Thymus (tissue), 11 donors: ENCODE measurements at regions not wholly inside any gene's neighbourhood (a gene's known extent, or its start where the extent isn't known, plus 50 kb on each side); places are given as distances from the start of the nearest gene placed in this dataset.
A peak's percentile ranks its signal among the peaks of the same experiment; 100 is the strongest.
"Not testable (repeated sequence)": the region's sequence is repeated elsewhere in the genome, so short reads cannot be mapped to it uniquely, and the experiment has no call there.

Source experiments
- DNase-seq, 9 donors: peaks; one replicate each; pipeline ENCODE4 v3.0.0-alpha.2; 2013; ENCODE audit warnings: low spot score in 9 of 9, low read depth in 6 of 9, missing footprints in 1 of 9
- H3K27ac ChIP-seq, 2 donors: one replicate each; pipeline ENCODE4 v1.5.1; 2013; ENCODE audit warnings: control low read depth in 1 of 2, low read depth in 1 of 2, low read length in 1 of 2, mild to moderate bottlenecking in 1 of 2, moderate library complexity in 1 of 2
- H3K27me3 ChIP-seq, 2 donors: one replicate each; pipeline ENCODE4 v1.5.1; 2013; ENCODE audit warnings: low read length in 1 of 2; ENCODE audit not compliant: control insufficient read depth in 2 of 2, insufficient read depth in 1 of 2
- H3K36me3 ChIP-seq, 2 donors: one replicate each; pipeline ENCODE4 v1.5.1; 2013; ENCODE audit warnings: low read length in 1 of 2, mild to moderate bottlenecking in 1 of 2, moderate library complexity in 1 of 2; ENCODE audit not compliant: control insufficient read depth in 2 of 2, insufficient read depth in 2 of 2
- H3K4me1 ChIP-seq, 2 donors: one replicate each; pipeline ENCODE4 v1.5.1; 2013; ENCODE audit warnings: low read length in 2 of 2; ENCODE audit not compliant: control insufficient read depth in 2 of 2, insufficient read depth in 2 of 2
- H3K4me3 ChIP-seq, 2 donors: one replicate each; pipeline ENCODE4 v1.5.1; 2013; ENCODE audit warnings: low read length in 2 of 2, control low read depth in 1 of 2, mild to moderate bottlenecking in 1 of 2
- H3K9me3 ChIP-seq, 2 donors: one replicate each; pipeline ENCODE4 v1.5.1; 2013; ENCODE audit warnings: low read length in 1 of 2, mild to moderate bottlenecking in 1 of 2; ENCODE audit not compliant: control insufficient read depth in 2 of 2, insufficient read depth in 1 of 2
- WGBS: extraction: QIAGEN DNeasy Blood & Tissue Kit; methylation state at CpG from one replicate; pipeline ENCODE4 v1.1.7; 2013; 5-methylcytosine and 5-hydroxymethylcytosine counted together
- donor health status: healthy.

- 98% methylated on average over 7 of the region's 7 CpGs for WGBS
These were observed 103.2 kb upstream of the GRK3 start for GRCh38 chr22:25461301-25461700.

GRCh38 chr22:25462474-25463346 is 101.8 kb upstream of the GRK3 start:
- peak; percentile 48 to 90 (median 70) for DNase-seq

More at GRCh38 chr22:25461301-25461700, 103.2 kb upstream of the GRK3 start:
- Histone ChIP-seq H3K9me3 (no peaks in the 10 kb centered on the region), H3K27ac (no peak overlapping the region), H3K4me3 (no peak overlapping the region), H3K36me3 (peaks cover 26 to 43% of the 10 kb centered on the region in 2 donors), H3K27me3 (no peaks in the 10 kb centered on the region), H3K4me1 (peaks cover 0 to 3% of the 10 kb centered on the region in 2 donors)
- DNase-seq = no peak

GRCh38 chr22:25463347-25463628 is 101.2 kb upstream of the GRK3 start:
- not testable (repeated sequence) for H3K27ac ChIP-seq, H3K27me3 ChIP-seq, H3K4me3 ChIP-seq, DNase-seq, H3K9me3 ChIP-seq, H3K4me1 ChIP-seq
- WGBS = 87% methylated on average over 8 of the region's 8 CpGs
- H3K36me3 ChIP-seq = peaks cover 23 to 32% of the 10 kb centered on the region in 2 donors

More at GRCh38 chr22:25462474-25463346, 101.8 kb upstream of the GRK3 start:
- not testable (repeated sequence) for H3K4me1 ChIP-seq, H3K4me3 ChIP-seq, H3K27me3 ChIP-seq, H3K27ac ChIP-seq, H3K9me3 ChIP-seq
- WGBS = 51% methylated on average over 15 of the region's 15 CpGs
- peaks cover 23 to 36% of the 10 kb centered on the region in 2 donors for H3K36me3 ChIP-seq

- not testable (repeated sequence) for DNase-seq, H3K4me1 ChIP-seq, H3K9me3 ChIP-seq, H3K27me3 ChIP-seq, H3K4me3 ChIP-seq, H3K27ac ChIP-seq
- WGBS = 97% methylated on average over 9 of the region's 9 CpGs
- peaks cover 18 to 26% of the 10 kb centered on the region in 2 donors for H3K36me3 ChIP-seq
These were observed 100.1 kb upstream of the GRK3 start for GRCh38 chr22:25464326-25464725.

- H3K4me1 ChIP-seq = peaks cover 0 to 3% of the 10 kb centered on the region in 2 donors
- DNase-seq = no peak
- peaks cover 8 to 11% of the 10 kb centered on the region in 2 donors for H3K36me3 ChIP-seq
- H3K27me3 ChIP-seq = no peaks in the 10 kb centered on the region
- no peak overlapping the region for H3K4me3 ChIP-seq
- H3K27ac ChIP-seq = no peak overlapping the region
- no peaks in the 10 kb centered on the region for H3K9me3 ChIP-seq
- 94% methylated on average over 4 of the region's 4 CpGs for WGBS
These were observed 98.5 kb upstream of the GRK3 start for GRCh38 chr22:25465949-25466348.

DNA sequence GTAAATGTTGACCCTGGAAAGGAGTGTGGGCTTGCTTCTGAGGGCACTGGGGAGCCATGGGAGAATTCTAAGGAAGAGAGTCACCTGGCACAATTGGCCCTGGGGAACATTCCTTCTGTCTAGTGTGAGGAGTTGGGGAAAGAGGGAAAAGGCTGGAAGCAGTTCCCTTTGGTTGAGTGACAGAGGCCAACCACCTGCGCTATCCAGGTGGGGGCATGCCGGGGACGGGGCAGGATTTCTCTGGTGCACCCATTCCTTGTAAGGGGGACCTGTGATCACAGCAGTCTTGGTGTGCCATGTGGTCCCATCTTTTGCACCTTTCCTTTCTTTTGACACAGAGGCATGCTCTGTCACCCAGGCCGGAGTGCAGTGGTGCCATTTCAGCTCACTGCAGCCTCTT is 92.1 kb upstream of the GRK3 start:
- H3K9me3 ChIP-seq = no peaks in the 10 kb centered on the region

GRCh38 chr22:25475257-25476022 is 89.0 kb upstream of the GRK3 start:
- Histone ChIP-seq H3K27ac (no peak overlapping the region), H3K4me3 (no peak overlapping the region), H3K27me3 (no peaks in the 10 kb centered on the region), H3K4me1 (peaks cover 0 to 2% of the 10 kb centered on the region in 2 donors), H3K9me3 (no peaks in the 10 kb centered on the region), H3K36me3 (no peaks in the 10 kb centered on the region)
- WGBS = 43% methylated on average over 16 of the region's 16 CpGs
- peak in 1 of 9 donors; percentile 20 for DNase-seq

More for the DNA sequence above, 92.1 kb upstream of the GRK3 start:
- no peaks in the 10 kb centered on the region for H3K36me3 ChIP-seq
- peaks cover 0 to 2% of the 10 kb centered on the region in 2 donors for H3K4me1 ChIP-seq
- no peak overlapping the region for H3K27ac ChIP-seq
- H3K4me3 ChIP-seq = no peak overlapping the region
- WGBS = over 99% methylated on average over 4 of the region's 4 CpGs
- no peak for DNase-seq
- H3K27me3 ChIP-seq = no peaks in the 10 kb centered on the region

DNA sequence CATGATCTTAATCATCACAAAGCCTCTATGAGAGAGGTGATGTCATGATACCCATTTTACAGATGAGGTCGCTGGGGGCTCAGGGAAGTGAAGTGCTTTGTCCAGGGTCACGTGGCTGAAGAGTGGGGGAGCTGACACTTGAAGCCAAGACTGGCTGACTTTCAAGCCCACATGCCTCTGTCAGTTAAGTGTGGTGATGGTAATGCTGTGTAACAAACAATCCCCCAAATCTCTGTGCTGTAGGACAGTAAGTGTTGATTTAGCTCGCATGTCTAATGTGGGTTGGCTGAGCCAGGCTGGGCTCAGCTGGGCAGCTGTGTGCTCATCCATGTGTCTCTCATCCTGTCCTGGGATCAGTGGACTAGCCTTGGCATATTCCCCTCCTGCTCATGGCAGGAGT is 87.1 kb upstream of the GRK3 start:
- Histone ChIP-seq H3K9me3 (no peaks in the 10 kb centered on the region), H3K4me1 (peaks cover 0 to 2% of the 10 kb centered on the region in 2 donors), H3K4me3 (no peak overlapping the region), H3K27me3 (no peaks in the 10 kb centered on the region), H3K27ac (no peak overlapping the region), H3K36me3 (no peaks in the 10 kb centered on the region)
- 98% methylated on average over 3 of the region's 3 CpGs for WGBS
- no peak for DNase-seq

DNA sequence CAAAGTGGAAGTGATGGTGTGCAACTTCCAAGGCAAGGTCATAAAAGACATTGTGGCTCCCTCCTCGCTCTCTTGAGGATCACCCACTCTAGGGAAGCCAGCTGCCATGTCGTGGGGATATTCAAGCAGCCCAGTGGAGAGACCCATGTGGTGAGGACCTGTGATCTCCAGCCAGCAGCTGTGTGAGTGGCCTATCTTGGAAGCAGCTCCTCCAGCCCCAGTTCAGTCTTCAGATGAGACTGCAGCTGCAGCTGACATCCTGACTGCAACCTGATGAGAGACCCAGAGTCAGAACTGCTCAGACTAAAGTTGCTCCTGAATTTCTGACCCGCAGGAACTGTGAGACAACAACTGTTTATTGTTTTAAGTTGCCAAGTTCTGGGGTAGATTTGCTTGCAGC is 86.4 kb upstream of the GRK3 start:
- WGBS = 98% methylated on average over 3 of the region's 3 CpGs
- Histone ChIP-seq H3K4me3 (no peak overlapping the region), H3K27me3 (no peaks in the 10 kb centered on the region), H3K9me3 (no peaks in the 10 kb centered on the region), H3K4me1 (peaks cover 0 to 2% of the 10 kb centered on the region in 2 donors), H3K36me3 (no peaks in the 10 kb centered on the region), H3K27ac (no peak overlapping the region)
- DNase-seq = no peak
